ENCODE measurements at regions not wholly inside any gene's neighbourhood (a gene's known extent, or its start where the extent isn't known, plus 50 kb on each side); places are given as distances from the start of the nearest gene placed in this dataset.
A peak's percentile ranks its signal among the peaks of the same experiment; 100 is the strongest.
"Not testable (repeated sequence)": the region's sequence is repeated elsewhere in the genome, so short reads cannot be mapped to it uniquely, and the experiment has no call there.

DNA sequence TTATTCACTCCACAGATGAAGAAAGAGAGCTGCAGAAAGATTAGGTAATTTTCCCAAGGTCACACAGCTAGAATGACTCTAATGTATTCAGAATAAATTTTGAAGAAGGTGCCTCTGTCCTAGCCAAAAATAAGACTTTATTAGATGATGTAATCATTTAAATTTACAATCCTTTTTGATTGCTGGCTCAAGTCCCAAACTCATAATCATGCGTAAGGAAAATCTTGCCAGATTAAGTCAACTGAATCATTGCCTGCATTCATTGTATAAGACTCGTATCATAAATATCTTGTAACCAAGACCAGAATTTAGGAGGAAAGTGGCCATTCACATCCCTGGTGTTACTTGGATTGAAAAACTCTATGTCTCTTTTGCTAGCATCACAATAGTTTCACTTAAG, 53.1 kb upstream of the STK39 start:
- DNase-seq, result no peak

- no peak for DNase-seq
These were observed 56.8 kb upstream of the STK39 start for GRCh38 chr2:168304024-168304681.

DNA sequence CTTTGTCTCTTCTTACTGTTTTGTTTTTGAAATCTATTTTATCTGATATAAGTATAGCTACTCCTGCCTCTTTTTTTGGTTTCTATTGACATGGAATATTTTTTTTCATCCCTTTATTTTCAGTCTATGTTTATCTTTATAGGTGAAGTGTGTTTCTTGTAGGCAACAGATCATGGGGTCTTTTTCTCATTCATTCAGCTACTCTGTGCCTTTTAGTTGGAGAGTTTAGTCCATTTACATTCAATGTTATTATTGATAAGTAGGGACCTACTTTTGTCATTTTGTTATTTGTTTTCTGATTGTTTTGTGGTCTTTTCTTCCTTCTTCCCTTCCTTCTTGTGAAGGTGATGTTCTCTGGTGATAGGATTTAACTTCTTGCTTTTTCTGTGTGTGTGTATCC, 60.0 kb upstream of the STK39 start:
- DNase-seq, result no peak

GRCh38 chr2:168310580-168310979, 63.2 kb upstream of the STK39 start:
- no peak for DNase-seq

DNA sequence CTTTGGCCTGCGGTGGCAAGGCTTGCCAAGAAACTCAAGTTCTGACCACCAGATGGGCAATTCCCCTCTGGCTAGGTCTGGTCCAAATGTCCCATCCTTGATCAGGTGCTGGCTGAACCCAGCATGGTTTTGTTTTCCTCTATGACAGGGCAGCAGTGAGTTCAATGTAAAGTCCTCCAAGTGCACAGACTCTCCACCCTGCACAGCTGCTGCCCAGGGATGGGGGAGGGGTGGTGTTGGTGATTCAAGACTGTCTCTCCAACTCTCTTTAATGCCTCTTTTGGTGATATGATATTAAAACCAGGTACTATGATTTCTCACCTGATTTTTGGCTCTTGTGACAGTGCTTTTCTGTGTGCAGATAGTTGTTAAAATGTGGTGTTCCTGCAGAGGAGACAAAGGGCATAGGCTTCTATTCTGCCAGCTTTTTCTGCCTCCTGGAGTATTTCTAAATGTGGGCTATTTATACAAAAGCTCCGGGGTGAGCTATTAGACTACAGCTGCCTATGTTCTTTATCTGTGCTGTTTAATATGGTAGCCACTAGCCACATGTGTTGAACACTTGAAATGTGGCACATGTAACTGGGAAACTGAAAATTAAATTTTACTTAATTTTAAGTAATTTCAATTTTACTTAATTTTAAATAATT, 64.0 kb upstream of the STK39 start:
- no peak for DNase-seq

- DNase-seq, result no peak
These were observed 64.8 kb upstream of the STK39 start for GRCh38 chr2:168312036-168312822.

DNA sequence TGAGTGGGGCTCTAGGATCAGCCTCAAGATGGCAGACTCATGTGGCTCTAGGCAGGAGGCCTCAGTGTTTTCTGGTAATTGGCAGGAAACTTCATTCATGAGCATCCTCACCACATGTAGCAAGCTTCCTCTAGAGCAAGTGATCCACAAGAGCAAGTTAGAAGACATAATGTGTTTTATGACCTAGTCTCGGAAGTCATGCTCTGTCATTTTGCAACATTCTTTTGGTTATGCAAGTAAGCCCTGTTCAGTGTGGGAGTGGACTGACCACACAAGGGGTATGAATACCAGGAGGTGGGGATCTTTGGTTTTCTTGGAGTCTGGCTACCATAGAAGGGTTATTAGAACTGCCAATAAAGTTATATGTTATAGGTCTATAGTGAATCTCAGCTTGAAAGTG, 66.8 kb upstream of the STK39 start:
- no peak for DNase-seq

DNA sequence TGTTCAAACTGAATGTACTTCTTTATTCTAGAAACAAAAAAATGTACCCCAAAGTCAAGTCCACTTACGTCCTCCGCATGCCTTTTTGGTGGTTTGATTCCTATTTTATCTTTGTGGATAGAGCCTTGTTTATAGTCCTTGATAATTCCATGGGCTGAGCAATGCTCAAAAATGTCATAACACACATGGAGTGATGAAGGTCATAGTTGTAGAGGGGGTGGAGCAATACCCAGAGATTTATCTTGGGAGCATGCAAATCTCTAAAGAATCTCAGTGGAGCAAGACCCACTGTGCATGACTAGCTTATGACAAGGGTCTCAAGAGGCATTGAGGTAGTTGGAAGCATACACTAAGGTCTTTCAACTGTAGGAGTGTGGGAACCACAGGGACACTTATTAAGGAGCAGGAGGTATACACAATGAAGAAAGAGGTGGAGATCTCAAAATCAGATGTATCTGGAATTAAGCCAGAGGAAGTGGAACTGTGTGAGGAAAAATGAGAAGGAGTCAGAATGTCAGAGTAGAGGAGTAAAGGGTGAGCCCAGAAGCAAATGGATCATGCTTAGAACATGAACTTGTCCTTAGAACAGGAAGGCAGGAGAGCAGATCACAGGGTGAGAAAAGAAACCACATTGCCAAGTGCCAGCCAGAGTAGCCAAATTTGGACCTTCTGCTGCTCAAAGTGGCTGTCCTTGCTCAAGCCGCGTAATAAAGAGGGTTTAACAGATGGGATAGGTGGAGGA, 68.1 kb upstream of the STK39 start:
- DNase-seq, result no peak

GRCh38 chr2:168316073-168316440, 68.7 kb upstream of the STK39 start:
- DNase-seq, result no peak

- no peak for DNase-seq
These were observed 69.9 kb upstream of the STK39 start for GRCh38 chr2:168317282-168317681.

- DNase-seq, result no peak
These were observed 72.9 kb upstream of the STK39 start for GRCh38 chr2:168320267-168320666.

DNA sequence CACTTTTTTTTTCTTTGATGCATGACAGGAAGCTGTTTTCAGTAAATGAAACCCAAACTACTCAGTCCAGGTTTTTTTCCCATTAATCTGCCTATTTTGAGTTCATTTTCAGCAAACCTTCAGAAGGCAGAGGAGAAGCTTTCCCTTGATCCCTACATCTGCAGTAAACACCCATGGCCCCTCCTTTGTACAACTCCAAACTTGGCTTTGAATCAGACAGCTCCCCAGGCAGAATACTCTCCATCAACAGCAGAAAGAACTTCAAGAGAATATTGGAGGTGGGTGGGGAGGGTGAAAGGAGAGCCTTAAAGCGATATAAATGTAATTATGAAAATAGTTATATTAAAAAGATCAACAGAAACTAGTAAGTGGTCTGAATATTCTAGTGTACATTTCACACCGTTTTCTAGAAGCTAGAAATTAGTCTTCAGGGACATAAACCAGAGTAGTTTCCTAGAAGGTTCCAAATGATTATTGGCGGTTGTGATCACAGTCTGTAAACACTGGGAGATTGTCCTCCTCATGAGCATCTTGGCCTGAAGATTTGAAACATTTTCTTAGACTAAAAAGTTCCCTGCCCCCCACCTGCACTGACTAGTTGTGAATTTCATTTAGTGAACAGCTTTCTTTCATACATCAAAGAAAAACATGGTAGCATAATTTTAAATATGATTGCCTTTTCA, 75.1 kb upstream of the STK39 start:
- DNase-seq, result no peak

GRCh38 chr2:168323529-168324021, 76.2 kb upstream of the STK39 start:
- DNase-seq, result no peak

GRCh38 chr2:168326572-168326971, 79.2 kb upstream of the STK39 start:
- no peak for DNase-seq

GRCh38 chr2:168327328-168327727, 79.9 kb upstream of the STK39 start:
- DNase-seq, result no peak

DNA sequence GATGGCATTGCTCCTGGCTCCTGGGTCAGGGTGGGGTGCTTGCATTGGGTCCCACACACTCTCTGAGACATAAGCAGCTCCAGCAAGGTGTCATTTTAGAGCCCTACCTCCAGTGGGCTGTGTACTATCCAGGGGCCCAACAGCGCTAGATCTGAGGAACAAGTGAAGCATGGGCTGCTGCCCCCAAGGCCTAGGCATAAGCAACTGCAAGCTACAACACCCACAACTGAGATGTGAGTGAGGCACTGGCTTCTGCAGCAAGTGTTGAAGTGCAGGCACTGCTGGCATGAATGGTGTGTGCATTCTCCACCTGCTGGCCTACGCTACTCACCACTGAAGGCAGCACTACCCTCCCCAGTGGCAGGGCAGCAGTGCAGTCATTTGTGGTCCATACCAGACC, 81.0 kb upstream of the STK39 start:
- DNase-seq, result no peak

- DNase-seq, result no peak
These were observed 83.4 kb upstream of the STK39 start for GRCh38 chr2:168330624-168331423.

DNA sequence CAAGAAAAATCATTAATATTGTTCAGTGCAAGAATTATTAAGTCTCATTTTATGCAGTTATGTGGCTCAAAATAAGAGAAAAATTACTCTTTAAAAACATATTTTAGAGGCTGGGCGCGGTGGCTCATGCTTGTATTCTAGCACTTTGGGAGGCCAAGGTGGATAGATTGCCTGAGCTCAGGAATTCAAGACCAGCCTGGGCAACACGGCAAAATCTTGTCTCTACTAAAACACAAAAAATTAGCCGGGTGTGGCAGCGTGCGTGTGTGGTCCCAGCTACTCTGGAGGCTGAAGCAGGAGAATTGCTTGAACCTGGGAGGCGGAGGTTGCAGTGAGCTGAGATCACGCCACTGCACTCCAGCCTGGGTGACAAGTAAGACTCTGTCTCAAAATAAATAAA, 87.9 kb upstream of the STK39 start:
- not testable (repeated sequence) for DNase-seq

GRCh38 chr2:168336786-168337388, 89.5 kb upstream of the STK39 start:
- peak in 3 of 4 experiments; percentile 2 to 25 (median 9) for DNase-seq

- DNase-seq, result no peak
These were observed 90.9 kb upstream of the STK39 start for GRCh38 chr2:168338292-168338691.

- DNase-seq, result no peak
These were observed 91.5 kb upstream of the STK39 start for GRCh38 chr2:168338803-168339437.
